Head of caudate nucleus (tissue), 42 donors: ENCODE measurements at regions not wholly inside any gene's neighbourhood (a gene's known extent, or its start where the extent isn't known, plus 50 kb on each side); places are given as distances from the start of the nearest gene placed in this dataset.
"Not testable (repeated sequence)": the region's sequence is repeated elsewhere in the genome, so short reads cannot be mapped to it uniquely, and the experiment has no call there.

Experiments
- DNase-seq, 42 donors: peaks; one replicate each; pipeline versions ENCODE4 v3.0.0 to v3.0.0-alpha.2; 2020 to 2021; ENCODE audit warnings: mixed read lengths in 7 of 42
- intact Hi-C: fragments of 100-400 bp; cut with DNase I; formaldehyde crosslinking; loops from one replicate; pipeline ENCODE4 v1.15.0; 2022

GRCh38 chr2:128614907-128615306 lies 296.2 kb upstream of the HS6ST1 start:
- intact Hi-C loops, DNase-seq: not testable (repeated sequence)

- peak in 1 of 42 donors; percentile 3 for DNase-seq
- intact Hi-C loops = no loop called here
Observed at GRCh38 chr2:128615571-128615970, 296.9 kb upstream of the HS6ST1 start.

- intact Hi-C loops = no loop called here
- peak in 1 of 42 donors; percentile 1 for DNase-seq
Observed at GRCh38 chr2:128617029-128617590, 298.4 kb upstream of the HS6ST1 start.

DNA sequence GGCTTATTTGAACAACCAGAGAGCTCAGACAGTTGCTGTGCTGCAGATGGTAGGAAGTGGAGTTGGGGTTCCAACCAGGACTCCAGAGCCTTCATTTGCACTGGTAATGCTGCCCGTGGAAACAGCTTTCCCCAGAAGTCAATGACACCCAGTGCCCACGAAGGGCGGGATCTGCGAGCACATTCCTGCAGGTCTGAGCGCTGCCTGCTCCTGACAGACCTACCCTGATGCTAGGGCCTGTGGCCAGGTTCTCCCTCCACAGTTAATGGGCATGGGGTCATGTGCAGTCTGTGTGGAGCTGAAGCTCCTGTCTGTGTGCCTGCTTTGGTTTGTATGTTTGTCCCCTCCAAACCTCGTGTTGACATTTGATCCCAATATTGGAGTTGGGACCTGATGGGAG lies 299.0 kb upstream of the HS6ST1 start:
- peak in 1 of 42 donors; percentile 3 for DNase-seq
- intact Hi-C loops = no loop called here

- intact Hi-C loops = no loop called here
- DNase-seq = no peak
Observed at GRCh38 chr2:128618642-128619041, 300.0 kb upstream of the HS6ST1 start.

GRCh38 chr2:128619471-128620325 lies 301.0 kb upstream of the HS6ST1 start:
- DNase-seq = no peak
- intact Hi-C loops = no loop called here

- intact Hi-C loops = no loop called here
Observed at GRCh38 chr2:128621074-128621473, 302.4 kb upstream of the HS6ST1 start.

DNA sequence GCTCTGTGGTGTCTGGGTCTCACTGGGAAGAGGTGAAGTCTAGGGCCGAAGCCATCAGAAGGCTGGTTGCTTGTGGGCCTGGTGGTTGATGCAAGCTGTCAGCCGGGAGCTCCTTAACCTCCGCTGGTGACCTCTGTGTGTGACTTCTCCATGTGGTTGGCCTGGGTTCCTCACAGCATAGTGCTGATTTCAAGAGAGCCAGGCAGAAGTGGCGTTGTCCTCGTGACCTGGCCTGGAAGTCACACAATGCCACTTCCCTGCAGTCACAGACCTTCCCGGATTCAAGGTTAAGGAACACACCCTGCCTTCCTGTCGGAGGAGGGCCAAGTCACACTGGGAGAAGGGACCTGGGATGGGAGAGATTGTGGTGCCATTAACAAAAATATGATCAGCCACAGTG lies 303.7 kb upstream of the HS6ST1 start:
- peak in 21 of 42 donors; percentile 25 to 60 (median 37) for DNase-seq
- intact Hi-C loops = no loop called here

More at GRCh38 chr2:128621074-128621473, 302.4 kb upstream of the HS6ST1 start:
- DNase-seq = no peak

- intact Hi-C loops = no loop called here
Observed at GRCh38 chr2:128622955-128623620, 304.4 kb upstream of the HS6ST1 start.

DNA sequence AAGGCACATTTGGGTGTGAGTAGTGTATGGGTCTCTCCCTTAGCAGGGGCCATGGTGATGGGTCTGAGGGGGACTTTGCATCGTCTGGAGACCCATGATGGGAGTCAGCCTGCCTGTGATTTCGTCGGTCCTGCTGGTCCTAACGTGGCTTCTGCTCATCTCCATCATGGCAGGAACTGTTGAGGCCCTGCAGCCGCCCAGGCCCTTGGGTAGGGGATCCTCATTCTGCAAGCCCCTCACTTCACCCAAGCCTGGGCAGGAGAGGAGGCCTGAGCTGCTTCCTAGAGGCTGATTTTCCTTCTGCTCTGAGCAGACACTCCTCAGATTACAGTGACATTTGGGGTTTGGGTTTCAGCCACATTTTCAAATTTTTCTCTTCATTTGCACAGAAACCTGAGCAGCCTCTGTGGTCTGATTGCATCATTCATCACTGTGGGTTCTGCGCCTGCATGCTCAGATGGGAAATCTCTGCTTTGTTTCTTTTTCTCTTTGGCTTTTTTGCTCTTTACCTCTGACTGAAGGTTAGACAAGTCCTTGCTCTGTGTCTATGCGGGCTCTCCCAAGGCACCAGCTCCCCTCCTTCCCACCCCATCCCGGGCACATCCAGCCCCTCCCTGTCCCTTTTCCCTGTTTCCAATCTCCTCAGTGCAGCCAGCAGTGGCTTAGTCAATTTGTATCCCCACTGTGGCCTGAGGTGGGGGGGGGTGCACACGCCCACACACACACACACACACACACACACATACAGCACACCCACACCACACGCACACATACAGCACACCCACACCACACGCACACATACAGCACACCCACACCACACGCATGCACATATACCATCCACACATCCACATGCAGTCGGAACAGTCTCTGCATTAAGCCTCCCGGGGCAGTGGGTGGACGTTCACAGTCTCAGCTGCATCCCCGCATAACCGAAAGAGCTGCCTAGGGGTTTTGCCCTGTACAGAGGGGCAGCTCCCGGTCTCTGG lies 305.4 kb upstream of the HS6ST1 start:
- intact Hi-C loops = no loop called here
- peak in 2 of 42 donors; percentile 50 to 54 for DNase-seq

More at GRCh38 chr2:128622955-128623620, 304.4 kb upstream of the HS6ST1 start:
- DNase-seq = no peak

DNA sequence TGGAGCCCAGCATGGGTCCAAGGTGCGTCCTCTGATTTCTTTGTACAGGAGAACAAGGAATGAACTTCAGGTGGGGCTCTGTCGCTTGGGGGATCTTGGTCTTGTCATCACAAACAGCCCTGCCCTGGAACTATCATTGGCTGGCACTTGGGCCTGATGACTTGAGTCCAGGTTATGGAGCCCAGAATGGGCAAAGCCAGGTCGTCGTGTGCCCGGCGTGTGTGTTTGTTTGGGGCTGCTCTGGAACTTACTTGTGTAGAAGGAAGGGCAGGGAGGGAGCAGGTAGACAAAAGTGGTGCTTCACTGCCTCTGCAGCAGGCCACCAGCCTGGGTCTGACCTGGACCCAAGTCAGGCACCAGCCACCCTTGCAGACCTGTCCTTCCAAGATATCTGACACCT lies 306.3 kb upstream of the HS6ST1 start:
- intact Hi-C loops = no loop called here
- DNase-seq = no peak

GRCh38 chr2:128625421-128625820 lies 306.8 kb upstream of the HS6ST1 start:
- no peak for DNase-seq
- intact Hi-C loops = no loop called here

- peak in 1 of 42 donors; percentile 4 for DNase-seq
- intact Hi-C loops = no loop called here
Observed at GRCh38 chr2:128625963-128626759, 307.5 kb upstream of the HS6ST1 start.

- intact Hi-C loops = no loop called here
- DNase-seq = peak in 40 of 42 donors; percentile 33 to 88 (median 63)
Observed at GRCh38 chr2:128626760-128627511, 308.3 kb upstream of the HS6ST1 start.

DNA sequence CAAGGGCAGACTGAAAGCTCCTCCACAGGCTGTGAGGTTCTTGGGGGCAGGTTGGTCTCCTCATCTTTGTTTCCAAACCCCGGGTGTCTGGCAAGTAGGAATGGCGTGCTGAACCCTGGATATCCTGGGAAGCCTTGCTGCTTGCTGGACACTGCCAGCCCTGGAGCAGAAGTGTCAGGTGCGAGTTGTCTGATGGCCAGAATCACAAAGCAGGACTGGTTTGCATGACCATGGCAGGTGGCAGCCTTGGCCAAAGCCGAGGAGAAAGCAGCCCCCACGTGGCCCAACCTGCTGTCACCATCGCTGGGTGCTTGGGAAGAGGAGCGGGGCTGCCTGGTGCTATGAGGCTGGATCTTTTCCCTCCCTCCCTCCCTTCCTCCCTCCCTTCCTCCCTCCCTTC lies 309.5 kb upstream of the HS6ST1 start:
- DNase-seq = peak in 7 of 42 donors; percentile 0 to 34 (median 20)

GRCh38 chr2:128628996-128629395 lies 310.3 kb upstream of the HS6ST1 start:
- intact Hi-C loops = no loop called here
- DNase-seq = peak in 10 of 42 donors; percentile 2 to 24 (median 11)

More for the DNA sequence above, 309.5 kb upstream of the HS6ST1 start:
- intact Hi-C loops = no loop called here
